Common myeloid progenitor, CD34-positive (primary cell): ENCODE measurements at regions not wholly inside any gene's neighbourhood (a gene's known extent, or its start where the extent isn't known, plus 50 kb on each side); places are given as distances from the start of the nearest gene placed in this dataset.

Source experiments
- CTCF ChIA-PET: fragments of 350-600 bp; sonication (Branson Sonifier 250); formaldehyde crosslinking; loops from one replicate; lab custom pipeline; 2021; ENCODE audit warnings: antibody characterized with exemption; lab: Charles Lee
- POLR2A ChIA-PET: fragments of 350-600 bp; sonication (Branson Sonifier 250); formaldehyde crosslinking; loops from one replicate; lab custom pipeline; 2021; ENCODE audit warnings: antibody characterized with exemption; lab: Charles Lee
- DNase-seq, 3 donors: peaks; one replicate each; pipeline versions ENCODE4 v3.0.0 to v3.0.0-alpha.2; 2013
- H3K27ac ChIP-seq, 2 experiments: 1 replicate in 1 of 2; 2 replicates in 1 of 2; pipeline ENCODE4 v1.7.0; 2013; ENCODE audit warnings: inconsistent platforms in 2 of 2, low read length in 2 of 2, mild to moderate bottlenecking in 2 of 2, low read depth in 1 of 2, moderate library complexity in 1 of 2; ENCODE audit not compliant: severe bottlenecking in 2 of 2, insufficient read depth in 1 of 2, poor library complexity in 1 of 2
- H3K27me3 ChIP-seq, 5 experiments: replicated peaks in 2 of 5; 1 replicate in 3 of 5; 2 replicates in 2 of 5; pipeline versions ENCODE4 v1.6.1 to v1.7.0; 2013; ENCODE audit warnings: low read length in 4 of 5, mild to moderate bottlenecking in 2 of 5, moderate library complexity in 2 of 5, inconsistent platforms in 1 of 5; ENCODE audit not compliant: insufficient read depth in 5 of 5, control insufficient read depth in 4 of 5
- H3K36me3 ChIP-seq, 4 experiments: 1 replicate in 2 of 4; 2 replicates in 2 of 4; pipeline versions ENCODE4 v1.6.1 to v1.7.0; 2013; ENCODE audit warnings: low read length in 3 of 4, control low read depth in 1 of 4, mild to moderate bottlenecking in 1 of 4; ENCODE audit not compliant: control insufficient read depth in 4 of 4, insufficient read depth in 4 of 4
- H3K4me1 ChIP-seq, 4 experiments: 1 replicate in 3 of 4; 2 replicates in 1 of 4; pipeline versions ENCODE4 v1.6.1 to v1.7.1; 2013; ENCODE audit warnings: low read length in 3 of 4, mild to moderate bottlenecking in 3 of 4, control low read depth in 1 of 4, inconsistent platforms in 1 of 4, moderate library complexity in 1 of 4; ENCODE audit not compliant: control insufficient read depth in 4 of 4, insufficient read depth in 4 of 4; ENCODE audit errors: control extremely low read depth in 1 of 4
- H3K4me3 ChIP-seq, 7 experiments: 1 replicate in 4 of 7; 2 replicates in 3 of 7; pipeline versions ENCODE4 v1.5.1 to v1.7.0; 2013; ENCODE audit warnings: mild to moderate bottlenecking in 7 of 7, low read length in 6 of 7, moderate library complexity in 6 of 7, inconsistent platforms in 2 of 7, low read depth in 2 of 7, control low read depth in 1 of 7; ENCODE audit not compliant: insufficient read depth in 4 of 7, control insufficient read depth in 1 of 7; ENCODE audit errors: extremely low read depth in 1 of 7
- H3K9me3 ChIP-seq, 5 experiments: 1 replicate in 4 of 5; 2 replicates in 1 of 5; pipeline versions ENCODE4 v1.6.1 to v1.7.1; 2013; ENCODE audit warnings: low read length in 4 of 5, mild to moderate bottlenecking in 2 of 5, inconsistent platforms in 1 of 5, low read depth in 1 of 5, moderate library complexity in 1 of 5; ENCODE audit not compliant: control insufficient read depth in 4 of 5, insufficient read depth in 2 of 5; ENCODE audit errors: control extremely low read depth in 1 of 5
- WGBS: methylation state at CpG from one replicate; pipeline ENCODE4 v1.1.5; 2013; ENCODE audit not compliant: insufficient coverage; 5-methylcytosine and 5-hydroxymethylcytosine counted together

- Histone ChIP-seq H3K27ac (no peak overlapping the region), H3K4me3 (no peak overlapping the region), H3K36me3 (no peaks in the 10 kb centered on the region), H3K4me1 (no peaks in the 10 kb centered on the region), H3K9me3 (peaks cover 1 to 25% (median 6%) of the 10 kb centered on the region in 5 experiments), H3K27me3 (no peaks in the 10 kb centered on the region)
- no CpG with 5 or more reads among the region's 1 CpG for WGBS
- POLR2A ChIA-PET = no interaction called here
- no peak for DNase-seq
- CTCF ChIA-PET = no interaction called here
These were observed 149.1 kb upstream of the WDR11 start for GRCh38 chr10:120702032-120702431.

GRCh38 chr10:120705309-120705708 lies 145.9 kb upstream of the WDR11 start:
- ChIA-PET POLR2A (no interaction called here), CTCF (no interaction called here)
- Histone ChIP-seq H3K27ac (no peak overlapping the region), H3K36me3 (no peaks in the 10 kb centered on the region), H3K9me3 (no peaks in the 10 kb centered on the region), H3K4me1 (peaks cover 0 to 2% (median 0%) of the 10 kb centered on the region in 4 experiments), H3K27me3 (no peaks in the 10 kb centered on the region), H3K4me3 (no peak overlapping the region)
- WGBS = 83% methylated on average over 1 of the region's 4 CpGs
- DNase-seq = no peak

- POLR2A ChIA-PET = no interaction called here
- CTCF ChIA-PET = no interaction called here
- Histone ChIP-seq H3K36me3 (no peaks in the 10 kb centered on the region), H3K27me3 (no peaks in the 10 kb centered on the region), H3K4me1 (peaks cover 0 to 10% (median 7%) of the 10 kb centered on the region in 4 experiments), H3K27ac (no peak overlapping the region), H3K9me3 (no peaks in the 10 kb centered on the region), H3K4me3 (no peak overlapping the region)
- peak in 2 of 3 donors; percentile 45 to 54 for DNase-seq
- WGBS = 90% methylated on average over 1 of the region's 2 CpGs
These were observed 141.1 kb upstream of the WDR11 start for GRCh38 chr10:120710076-120710475.

- no peaks in the 10 kb centered on the region for H3K27me3 ChIP-seq
- ChIA-PET POLR2A (no interaction called here), CTCF (interaction anchor here (1.4 kb wide), 1 partner anchor 18 kb away, joined by 3 read pairs; no protein-coding TSS in a partner anchor)
- H3K27ac ChIP-seq = no peak overlapping the region
- no peak for DNase-seq
- H3K4me3 ChIP-seq = no peak overlapping the region
- WGBS = 100% methylated on average over 2 of the region's 5 CpGs
- H3K9me3 ChIP-seq = no peaks in the 10 kb centered on the region
- H3K4me1 ChIP-seq = peaks cover 0 to 19% (median 15%) of the 10 kb centered on the region in 4 experiments
- no peaks in the 10 kb centered on the region for H3K36me3 ChIP-seq
These were observed 139.3 kb upstream of the WDR11 start for GRCh38 chr10:120711860-120712259.

- Histone ChIP-seq H3K27me3 (no peaks in the 10 kb centered on the region), H3K27ac (no peak overlapping the region), H3K9me3 (no peaks in the 10 kb centered on the region), H3K4me1 (peaks cover 0 to 19% (median 15%) of the 10 kb centered on the region in 4 experiments), H3K36me3 (no peaks in the 10 kb centered on the region), H3K4me3 (no peak overlapping the region)
- WGBS = 0% methylated on average over 1 of the region's 2 CpGs
- no peak for DNase-seq
- ChIA-PET CTCF (no interaction called here), POLR2A (no interaction called here)
These were observed 137.5 kb upstream of the WDR11 start for GRCh38 chr10:120713573-120714205.

- Histone ChIP-seq H3K9me3 (no peaks in the 10 kb centered on the region), H3K27me3 (no peaks in the 10 kb centered on the region), H3K4me3 (peak overlapping the region in 1 of 7 experiments; percentile 11), H3K36me3 (no peaks in the 10 kb centered on the region), H3K27ac (no peak overlapping the region), H3K4me1 (peaks cover 2 to 25% (median 14%) of the 10 kb centered on the region in 4 experiments)
- WGBS = 13% methylated on average over 3 of the region's 3 CpGs
- POLR2A ChIA-PET = no interaction called here
- CTCF ChIA-PET = no interaction called here
- peak in 2 of 3 donors; percentile 66 to 67 for DNase-seq
These were observed 136.0 kb upstream of the WDR11 start for GRCh38 chr10:120715171-120715570.

GRCh38 chr10:120719333-120719732 lies 131.8 kb upstream of the WDR11 start:
- Histone ChIP-seq H3K27ac (no peak overlapping the region), H3K9me3 (no peaks in the 10 kb centered on the region), H3K36me3 (no peaks in the 10 kb centered on the region), H3K4me3 (no peak overlapping the region), H3K4me1 (peaks cover 2 to 22% (median 14%) of the 10 kb centered on the region in 4 experiments), H3K27me3 (no peaks in the 10 kb centered on the region)
- peak in 2 of 3 donors; percentile 73 to 75 for DNase-seq
- POLR2A ChIA-PET = no interaction called here
- CTCF ChIA-PET = no interaction called here
